ENCODE measurements at regions not wholly inside any gene's neighbourhood (a gene's known extent, or its start where the extent isn't known, plus 50 kb on each side); places are given as distances from the start of the nearest gene placed in this dataset.

DNA sequence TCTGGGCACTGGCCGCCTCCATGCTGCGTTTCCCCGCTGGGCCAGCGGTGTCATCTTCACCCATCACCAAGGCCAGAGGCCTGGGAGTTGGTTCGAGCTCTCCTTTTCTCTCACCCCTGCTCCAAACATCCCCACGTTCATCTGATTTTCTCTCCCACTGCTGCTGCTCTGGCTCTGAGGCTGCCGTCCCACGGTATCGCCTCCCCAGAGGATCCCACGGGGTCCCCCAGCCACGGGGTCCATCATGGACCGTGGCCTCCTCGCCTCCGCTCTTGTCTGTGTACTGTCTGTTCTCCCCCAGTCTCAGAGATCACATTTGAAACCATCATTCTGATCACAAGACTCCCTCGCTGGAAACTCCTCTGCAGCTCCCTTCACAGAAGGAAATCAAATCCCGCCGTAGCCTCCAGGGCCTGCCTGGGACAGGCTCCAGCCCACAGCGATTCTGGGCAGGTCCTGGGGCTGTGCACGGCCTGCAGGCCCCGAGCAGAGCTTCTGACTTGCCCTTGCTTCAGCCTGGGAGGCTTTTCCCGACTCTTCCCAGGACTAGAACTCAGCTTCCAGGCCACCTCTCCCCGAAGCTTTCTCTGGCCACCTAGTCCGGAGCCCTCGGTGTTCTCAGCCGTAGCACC lies 64.2 kb downstream of the SOX1 start:
- TF ChIP-seq POLR2A (IDR thresholded peaks at IDR 0.05) (no peak), CTCF (IDR thresholded peaks at IDR 0.05 in 4 of 5, conservative IDR thresholded peaks at IDR 0.05 in 1 of 5) (no peak)
- no peak for DNase-seq
- H3K4me3 ChIP-seq = no peak overlapping the region
- no peak for ATAC-seq
- no peaks in the 10 kb centered on the region for H3K4me1 ChIP-seq
- in situ Hi-C loops (cut with MboI; ENCODE audit: low sequenced_read_pairs in 4 of 4) = no loop called here
- no peak overlapping the region for H3K27ac ChIP-seq
- H3K9me3 ChIP-seq = no peaks in the 10 kb centered on the region
- intact Hi-C loops (cut with DNase I; ENCODE audit: low total_unique reads) = no loop called here
- H3K36me3 ChIP-seq = no peaks in the 10 kb centered on the region
- peaks cover 0 to 3% (median 0%) of the 10 kb centered on the region in 3 donors for H3K27me3 ChIP-seq

DNA sequence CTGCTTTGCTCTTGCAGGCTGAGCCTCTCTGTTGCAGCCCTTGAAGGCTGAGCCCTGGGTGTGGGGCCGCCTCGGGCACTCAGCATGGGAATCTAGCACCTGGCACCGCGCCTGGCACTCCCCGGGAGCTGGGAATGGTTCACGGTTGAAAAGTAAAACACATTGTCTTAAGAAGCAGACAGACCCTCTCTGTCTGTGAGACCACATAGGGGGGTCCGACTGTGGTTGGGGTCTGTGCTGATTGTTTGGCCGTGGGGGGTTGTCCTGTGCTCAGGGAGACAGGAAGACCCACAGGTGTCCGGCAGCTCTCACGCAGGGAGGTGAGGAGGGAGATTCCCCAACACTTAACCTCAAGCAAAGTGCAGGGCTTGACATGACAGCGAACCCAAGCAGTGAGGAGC lies 64.8 kb downstream of the SOX1 start:
- intact Hi-C loops (cut with DNase I; ENCODE audit: low total_unique reads) (no loop called here), in situ Hi-C loops (cut with MboI; ENCODE audit: low sequenced_read_pairs in 4 of 4) (no loop called here)
- Histone ChIP-seq H3K9me3 (no peaks in the 10 kb centered on the region), H3K4me3 (no peak overlapping the region), H3K27me3 (peaks cover 0 to 3% (median 0%) of the 10 kb centered on the region in 3 donors), H3K36me3 (no peaks in the 10 kb centered on the region), H3K4me1 (no peaks in the 10 kb centered on the region), H3K27ac (no peak overlapping the region)
- TF ChIP-seq POLR2A (IDR thresholded peaks at IDR 0.05) (no peak), CTCF (IDR thresholded peaks at IDR 0.05 in 4 of 5, conservative IDR thresholded peaks at IDR 0.05 in 1 of 5) (no peak)
- DNase-seq (no peak), ATAC-seq (no peak)

DNA sequence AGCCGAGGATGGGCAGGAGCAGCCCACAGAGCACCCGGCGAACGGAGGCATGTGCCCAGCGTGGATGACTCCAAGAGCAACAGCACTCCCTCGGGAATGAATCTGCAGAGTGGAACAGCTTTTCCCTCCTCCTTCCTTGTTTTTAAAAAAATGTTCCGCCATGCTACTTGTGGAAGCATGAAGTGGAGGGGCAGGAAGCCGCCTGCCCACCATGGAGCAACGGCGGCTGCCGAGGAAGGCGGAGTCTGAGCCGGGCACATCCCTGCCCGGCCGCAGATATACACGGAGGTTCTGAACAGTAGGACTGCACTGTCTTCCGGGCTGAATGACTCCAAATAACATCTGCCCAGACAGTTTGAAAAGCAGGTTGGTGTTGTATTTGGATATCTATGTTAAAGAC lies 65.2 kb downstream of the SOX1 start:
- in situ Hi-C loops (cut with MboI; ENCODE audit: low sequenced_read_pairs in 4 of 4) (no loop called here), intact Hi-C loops (cut with DNase I; ENCODE audit: low total_unique reads) (no loop called here)
- no peak for TF ChIP-seq POLR2A (IDR thresholded peaks at IDR 0.05)
- no peak for TF ChIP-seq CTCF (IDR thresholded peaks at IDR 0.05 in 4 of 5, conservative IDR thresholded peaks at IDR 0.05 in 1 of 5)
- no peak for DNase-seq
- Histone ChIP-seq H3K4me3 (no peak overlapping the region), H3K36me3 (no peaks in the 10 kb centered on the region), H3K9me3 (no peaks in the 10 kb centered on the region), H3K27ac (no peak overlapping the region), H3K4me1 (no peaks in the 10 kb centered on the region), H3K27me3 (peaks cover 0 to 3% (median 0%) of the 10 kb centered on the region in 3 donors)
- no peak for ATAC-seq

- ATAC-seq = no peak
- H3K27me3 ChIP-seq = peaks cover 0 to 3% (median 0%) of the 10 kb centered on the region in 3 donors
- intact Hi-C loops (cut with DNase I; ENCODE audit: low total_unique reads) = no loop called here
These were observed 65.7 kb downstream of the SOX1 start for GRCh38 chr13:112132619-112133018.

More at GRCh38 chr13:112132619-112133018, 65.7 kb downstream of the SOX1 start:
- H3K36me3 ChIP-seq = no peaks in the 10 kb centered on the region
- no peaks in the 10 kb centered on the region for H3K4me1 ChIP-seq
- DNase-seq = no peak
- no peak overlapping the region for H3K27ac ChIP-seq
- TF ChIP-seq POLR2A (IDR thresholded peaks at IDR 0.05) (no peak), CTCF (IDR thresholded peaks at IDR 0.05 in 4 of 5, conservative IDR thresholded peaks at IDR 0.05 in 1 of 5) (no peak)
- in situ Hi-C loops (cut with MboI; ENCODE audit: low sequenced_read_pairs in 4 of 4) = no loop called here
- H3K4me3 ChIP-seq = no peak overlapping the region
- no peaks in the 10 kb centered on the region for H3K9me3 ChIP-seq
